ENCODE measurements at regions not wholly inside any gene's neighbourhood (a gene's known extent, or its start where the extent isn't known, plus 50 kb on each side); places are given as distances from the start of the nearest gene placed in this dataset.
"Not testable (repeated sequence)": the region's sequence is repeated elsewhere in the genome, so short reads cannot be mapped to it uniquely, and the experiment has no call there.

DNA sequence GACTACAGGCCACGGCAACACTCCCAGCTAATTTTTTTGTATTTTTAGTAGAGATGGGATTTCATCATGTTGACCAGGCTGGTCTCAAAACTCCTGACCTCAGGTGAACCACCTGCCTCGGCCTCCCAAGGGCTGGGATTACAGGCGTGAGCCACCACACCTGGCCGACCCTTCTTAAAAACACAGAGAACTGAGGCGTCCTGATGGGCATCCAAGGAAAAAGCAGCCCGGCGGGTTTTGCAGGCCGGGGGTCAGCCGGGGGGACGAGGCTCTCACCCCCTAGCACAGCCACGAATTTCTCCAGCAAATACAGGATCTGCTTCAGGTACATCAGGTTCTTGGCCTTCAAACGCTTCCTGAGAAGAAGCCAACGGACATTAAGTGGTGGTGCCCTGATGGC lies 178.9 kb downstream of the KLRB1 start:
- not testable (repeated sequence) for H3K4me2 ChIP-seq; DNase-seq (ENCODE audit: low spot score); H3K79me2 ChIP-seq; H3K9me2 ChIP-seq (replicated peaks; ENCODE audit: insufficient read depth); H3K9me3 ChIP-seq (ENCODE audit: low read depth); H2AFZ ChIP-seq; H3K27ac ChIP-seq; H4K20me1 ChIP-seq (ENCODE audit: insufficient read depth, poor library complexity, severe bottlenecking); H3K27me3 ChIP-seq; H3K36me3 ChIP-seq (replicated peaks; ENCODE audit: insufficient read depth, low read depth); H3K4me1 ChIP-seq (ENCODE audit: insufficient read depth); H3K4me3 ChIP-seq
- 97% methylated on average over 12 of the region's 13 CpGs for WGBS (ENCODE audit: low lambda C conversion rate, missing lambda C conversion rate)

DNA sequence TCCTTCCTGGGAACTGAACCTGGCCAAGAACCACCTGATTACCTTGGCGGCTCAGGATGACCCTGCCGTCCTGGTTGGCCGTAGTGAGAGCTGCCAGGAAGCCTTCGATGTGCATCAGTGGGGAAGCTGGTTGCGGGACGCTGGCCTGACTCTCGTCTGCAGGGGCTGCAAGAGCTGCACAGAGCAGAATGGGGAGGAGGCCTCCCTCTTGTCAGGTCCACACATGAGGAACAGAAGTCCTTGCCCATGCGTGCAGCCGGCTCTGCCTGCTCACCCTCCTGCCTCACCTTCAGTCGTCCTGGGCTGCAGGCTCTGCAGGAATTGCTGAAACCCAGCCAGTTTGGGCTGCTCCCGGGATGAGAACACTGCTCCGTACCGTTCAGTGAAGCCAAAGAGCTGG lies 182.3 kb downstream of the KLRB1 start:
- H3K4me3 ChIP-seq; H3K27ac ChIP-seq; H3K9me2 ChIP-seq (replicated peaks; ENCODE audit: insufficient read depth); DNase-seq (ENCODE audit: low spot score); H4K20me1 ChIP-seq (ENCODE audit: insufficient read depth, poor library complexity, severe bottlenecking); H2AFZ ChIP-seq; H3K27me3 ChIP-seq; H3K9me3 ChIP-seq (ENCODE audit: low read depth); H3K4me1 ChIP-seq (ENCODE audit: insufficient read depth); H3K4me2 ChIP-seq; H3K79me2 ChIP-seq; H3K36me3 ChIP-seq (replicated peaks; ENCODE audit: insufficient read depth, low read depth): not testable (repeated sequence)
- 98% methylated on average over 9 of the region's 13 CpGs for WGBS (ENCODE audit: low lambda C conversion rate, missing lambda C conversion rate)

- not testable (repeated sequence) for H3K4me2 ChIP-seq; H3K9me2 ChIP-seq (replicated peaks; ENCODE audit: insufficient read depth); H3K79me2 ChIP-seq; H4K20me1 ChIP-seq (ENCODE audit: insufficient read depth, poor library complexity, severe bottlenecking); H3K4me3 ChIP-seq; H3K27ac ChIP-seq; H3K4me1 ChIP-seq (ENCODE audit: insufficient read depth); H3K9me3 ChIP-seq (ENCODE audit: low read depth); DNase-seq (ENCODE audit: low spot score); H3K36me3 ChIP-seq (replicated peaks; ENCODE audit: insufficient read depth, low read depth); H3K27me3 ChIP-seq; H2AFZ ChIP-seq
- 82% methylated on average over 9 of the region's 9 CpGs for WGBS (ENCODE audit: low lambda C conversion rate, missing lambda C conversion rate)
These were observed 183.5 kb downstream of the KLRB1 start for GRCh38 chr12:9424175-9424740.

DNA sequence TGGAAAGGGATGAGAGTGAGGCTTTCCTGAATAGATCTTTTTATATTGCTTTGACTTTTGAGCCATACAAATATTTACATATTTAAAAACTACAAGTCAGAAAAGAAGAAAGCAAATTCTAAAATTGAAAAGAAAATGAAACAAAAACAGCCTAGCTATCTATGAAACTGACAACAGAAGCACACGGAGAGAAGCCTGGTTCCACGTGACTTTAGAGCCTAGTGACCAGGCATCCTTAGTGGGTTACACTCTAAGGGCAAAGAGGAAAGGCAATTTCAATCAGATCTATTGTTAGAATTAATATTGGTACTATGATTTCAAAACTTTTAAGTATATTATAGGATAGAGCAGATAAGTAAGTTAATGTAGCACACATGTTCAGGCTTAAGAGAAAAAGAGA lies 185.0 kb downstream of the KLRB1 start:
- H3K9me3 ChIP-seq (ENCODE audit: low read depth); H3K4me1 ChIP-seq (ENCODE audit: insufficient read depth); H3K27ac ChIP-seq; H3K36me3 ChIP-seq (replicated peaks; ENCODE audit: insufficient read depth, low read depth); H3K79me2 ChIP-seq; H3K4me3 ChIP-seq; DNase-seq (ENCODE audit: low spot score); H4K20me1 ChIP-seq (ENCODE audit: insufficient read depth, poor library complexity, severe bottlenecking); H3K4me2 ChIP-seq; H2AFZ ChIP-seq; H3K9me2 ChIP-seq (replicated peaks; ENCODE audit: insufficient read depth); H3K27me3 ChIP-seq: not testable (repeated sequence)
- WGBS (ENCODE audit: low lambda C conversion rate, missing lambda C conversion rate), result 86% methylated on average over 2 of the region's 2 CpGs

DNA sequence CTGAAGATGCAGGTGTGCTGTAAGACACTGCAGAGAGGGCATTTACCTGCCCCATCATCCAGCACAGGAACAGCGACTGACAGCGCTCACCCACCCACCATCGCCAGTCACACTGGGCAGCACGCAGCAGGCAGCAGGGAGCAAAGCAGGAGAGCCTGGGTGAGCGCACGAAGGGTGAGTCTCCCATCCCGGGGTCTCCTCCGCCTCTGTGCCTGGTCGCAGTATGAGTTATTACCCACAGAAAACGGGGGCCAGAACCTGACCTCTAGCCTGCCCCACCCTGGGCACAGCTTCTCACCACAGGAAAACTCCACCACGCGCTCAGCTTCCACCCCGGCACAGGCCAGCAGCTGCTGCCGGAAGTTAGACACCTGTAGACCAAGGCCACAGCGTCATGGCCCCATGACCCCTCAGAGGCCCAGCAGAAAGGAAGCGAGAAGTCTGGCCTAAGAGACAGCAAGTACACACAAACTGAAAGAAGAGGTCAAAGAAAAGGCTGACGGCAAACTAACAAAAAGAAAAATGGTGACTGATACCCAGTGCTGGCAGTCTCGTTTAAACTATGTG lies 186.1 kb downstream of the KLRB1 start:
- not testable (repeated sequence) for H3K4me1 ChIP-seq (ENCODE audit: insufficient read depth); DNase-seq (ENCODE audit: low spot score); H3K9me3 ChIP-seq (ENCODE audit: low read depth); H3K4me2 ChIP-seq; H2AFZ ChIP-seq; H3K27ac ChIP-seq; H3K4me3 ChIP-seq; H3K36me3 ChIP-seq (replicated peaks; ENCODE audit: insufficient read depth, low read depth); H3K79me2 ChIP-seq; H4K20me1 ChIP-seq (ENCODE audit: insufficient read depth, poor library complexity, severe bottlenecking); H3K9me2 ChIP-seq (replicated peaks; ENCODE audit: insufficient read depth); H3K27me3 ChIP-seq
- WGBS (ENCODE audit: low lambda C conversion rate, missing lambda C conversion rate), result 99% methylated on average over 11 of the region's 18 CpGs

DNA sequence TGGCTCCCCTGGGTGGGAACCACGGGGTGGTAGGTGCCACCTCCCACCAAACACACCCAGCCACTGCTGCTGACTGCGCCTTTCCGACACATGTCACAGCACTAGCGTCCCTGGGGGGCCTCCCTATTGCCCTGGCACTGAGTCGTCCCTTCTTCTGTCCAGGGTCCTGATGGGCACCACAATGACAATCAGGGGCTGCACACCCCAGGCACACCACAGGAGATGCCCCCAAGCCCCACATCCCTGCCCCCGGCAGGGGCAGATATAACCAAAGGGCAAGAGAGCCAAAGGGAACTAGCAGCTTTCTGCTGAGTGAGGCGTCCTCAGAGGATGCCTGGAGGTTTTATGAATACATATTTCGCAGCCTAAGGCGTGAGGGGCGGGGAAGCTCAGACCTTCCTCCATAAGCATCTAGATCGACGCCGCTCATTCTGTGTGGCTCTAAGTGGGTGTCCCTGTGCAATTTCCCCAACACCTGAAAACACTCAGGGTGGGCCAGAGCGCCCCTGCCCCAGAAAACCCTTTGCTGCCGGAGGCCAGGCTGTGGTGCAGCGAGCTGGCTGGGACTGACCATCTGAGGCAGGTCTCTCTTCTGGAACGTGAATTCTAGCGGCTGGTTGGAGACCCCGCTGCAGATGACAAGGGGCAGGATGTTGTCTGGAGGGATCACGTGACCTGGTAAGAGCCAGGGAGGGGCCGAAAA lies 186.7 kb downstream of the KLRB1 start:
- not testable (repeated sequence) for H3K4me1 ChIP-seq (ENCODE audit: insufficient read depth); H3K27ac ChIP-seq; H3K4me2 ChIP-seq; H3K79me2 ChIP-seq; DNase-seq (ENCODE audit: low spot score); H2AFZ ChIP-seq; H3K9me2 ChIP-seq (replicated peaks; ENCODE audit: insufficient read depth); H4K20me1 ChIP-seq (ENCODE audit: insufficient read depth, poor library complexity, severe bottlenecking); H3K27me3 ChIP-seq; H3K4me3 ChIP-seq; H3K9me3 ChIP-seq (ENCODE audit: low read depth); H3K36me3 ChIP-seq (replicated peaks; ENCODE audit: insufficient read depth, low read depth)
- 95% methylated on average over 21 of the region's 21 CpGs for WGBS (ENCODE audit: low lambda C conversion rate, missing lambda C conversion rate)

GRCh38 chr12:9418669-9419041 lies 189.1 kb downstream of the KLRB1 start:
- H2AFZ ChIP-seq; H3K4me3 ChIP-seq; H3K9me2 ChIP-seq (replicated peaks; ENCODE audit: insufficient read depth); H3K36me3 ChIP-seq (replicated peaks; ENCODE audit: insufficient read depth, low read depth); H3K27me3 ChIP-seq; H3K4me2 ChIP-seq; H3K4me1 ChIP-seq (ENCODE audit: insufficient read depth); H3K9me3 ChIP-seq (ENCODE audit: low read depth); H4K20me1 ChIP-seq (ENCODE audit: insufficient read depth, poor library complexity, severe bottlenecking); H3K79me2 ChIP-seq; DNase-seq (ENCODE audit: low spot score); H3K27ac ChIP-seq: not testable (repeated sequence)
- WGBS (ENCODE audit: low lambda C conversion rate, missing lambda C conversion rate), result 98% methylated on average over 6 of the region's 14 CpGs

- not testable (repeated sequence) for H3K4me1 ChIP-seq (ENCODE audit: insufficient read depth); DNase-seq (ENCODE audit: low spot score); H3K4me3 ChIP-seq; H3K79me2 ChIP-seq; H3K27ac ChIP-seq; H2AFZ ChIP-seq; H3K9me2 ChIP-seq (replicated peaks; ENCODE audit: insufficient read depth); H3K9me3 ChIP-seq (ENCODE audit: low read depth); H3K27me3 ChIP-seq; H3K4me2 ChIP-seq; H3K36me3 ChIP-seq (replicated peaks; ENCODE audit: insufficient read depth, low read depth); H4K20me1 ChIP-seq (ENCODE audit: insufficient read depth, poor library complexity, severe bottlenecking)
- WGBS (ENCODE audit: low lambda C conversion rate, missing lambda C conversion rate), result 72% methylated on average over 10 of the region's 16 CpGs
These were observed 189.6 kb downstream of the KLRB1 start for GRCh38 chr12:9417947-9418668.

GRCh38 chr12:9417341-9417740 lies 190.4 kb downstream of the KLRB1 start:
- H3K79me2 ChIP-seq; H3K27ac ChIP-seq; DNase-seq (ENCODE audit: low spot score); H3K9me3 ChIP-seq (ENCODE audit: low read depth); H2AFZ ChIP-seq; H3K9me2 ChIP-seq (replicated peaks; ENCODE audit: insufficient read depth); H3K4me2 ChIP-seq; H3K4me1 ChIP-seq (ENCODE audit: insufficient read depth); H3K4me3 ChIP-seq; H3K27me3 ChIP-seq; H3K36me3 ChIP-seq (replicated peaks; ENCODE audit: insufficient read depth, low read depth); H4K20me1 ChIP-seq (ENCODE audit: insufficient read depth, poor library complexity, severe bottlenecking): not testable (repeated sequence)
- no CpG with 5 or more reads among the region's 13 CpGs for WGBS (ENCODE audit: low lambda C conversion rate, missing lambda C conversion rate)
